ENCODE measurements at regions not wholly inside any gene's neighbourhood (a gene's known extent, or its start where the extent isn't known, plus 50 kb on each side); places are given as distances from the start of the nearest gene placed in this dataset.

- TF ChIP-seq CTCF (conservative IDR thresholded peaks at IDR 0.05) (no peak), ZFX (IDR thresholded peaks at IDR 0.05) (no peak)
These were observed 267.4 kb downstream of the GAS1 start for GRCh38 chr9:86679909-86680308.
